ENCODE measurements at regions not wholly inside any gene's neighbourhood (a gene's known extent, or its start where the extent isn't known, plus 50 kb on each side); places are given as distances from the start of the nearest gene placed in this dataset.

GRCh38 chr10:107423903-107424302 lies 259.4 kb upstream of the SORCS1 start:
- Histone ChIP-seq H3K4me3 (no peak overlapping the region), H3K9me3 (no peaks in the 10 kb centered on the region), H3K36me3 (no peaks in the 10 kb centered on the region), H3K27ac (replicated peaks in 1 of 4) (no peak overlapping the region), H3K4me1 (no peaks in the 10 kb centered on the region), H3K27me3 (no peaks in the 10 kb centered on the region)
- intact Hi-C loops (cut with DNase I), result no loop called here
- no peak for TF ChIP-seq POLR2A (IDR thresholded peaks at IDR 0.05; ENCODE audit: low read depth)
- TF ChIP-seq EP300 (IDR thresholded peaks at IDR 0.05), result no peak
- no peak for TF ChIP-seq CTCF (IDR thresholded peaks at IDR 0.05)
- TF ChIP-seq POLR2AphosphoS5 (IDR thresholded peaks at IDR 0.05), result no peak
- DNase-seq (ENCODE audit: extremely low spot score), result no peak
- 90% methylated on average over 3 of the region's 3 CpGs for WGBS

- 93% methylated on average over 2 of the region's 2 CpGs for WGBS
- Histone ChIP-seq H3K27ac (replicated peaks in 1 of 4) (no peak overlapping the region), H3K4me1 (no peaks in the 10 kb centered on the region), H3K4me3 (no peak overlapping the region), H3K27me3 (no peaks in the 10 kb centered on the region), H3K9me3 (no peaks in the 10 kb centered on the region), H3K36me3 (no peaks in the 10 kb centered on the region)
- TF ChIP-seq EP300 (IDR thresholded peaks at IDR 0.05), result no peak
- intact Hi-C loops (cut with DNase I), result no loop called here
- DNase-seq (ENCODE audit: extremely low spot score), result no peak
Observed at GRCh38 chr10:107422681-107423080, 258.2 kb upstream of the SORCS1 start.

- Histone ChIP-seq H3K4me3 (no peak overlapping the region), H3K36me3 (no peaks in the 10 kb centered on the region), H3K9me3 (no peaks in the 10 kb centered on the region), H3K4me1 (no peaks in the 10 kb centered on the region), H3K27ac (replicated peaks in 1 of 4) (no peak overlapping the region), H3K27me3 (no peaks in the 10 kb centered on the region)
- TF ChIP-seq POLR2A (IDR thresholded peaks at IDR 0.05; ENCODE audit: low read depth), result no peak
- TF ChIP-seq CTCF (IDR thresholded peaks at IDR 0.05), result no peak
- no peak for TF ChIP-seq POLR2AphosphoS5 (IDR thresholded peaks at IDR 0.05)
- TF ChIP-seq EP300 (IDR thresholded peaks at IDR 0.05), result no peak
- WGBS, result 91% methylated on average over 3 of the region's 3 CpGs
- DNase-seq (ENCODE audit: extremely low spot score), result no peak
- intact Hi-C loops (cut with DNase I), result no loop called here
Observed at GRCh38 chr10:107420196-107420595, 255.7 kb upstream of the SORCS1 start.

GRCh38 chr10:107418085-107418806 lies 253.7 kb upstream of the SORCS1 start:
- WGBS, result 76% methylated on average over 7 of the region's 7 CpGs
- Histone ChIP-seq H3K27ac (replicated peaks in 1 of 4) (no peak overlapping the region), H3K4me3 (no peak overlapping the region), H3K27me3 (no peaks in the 10 kb centered on the region), H3K9me3 (no peaks in the 10 kb centered on the region), H3K4me1 (no peaks in the 10 kb centered on the region), H3K36me3 (no peaks in the 10 kb centered on the region)
- intact Hi-C loops (cut with DNase I), result loop anchor here (10.0 kb wide), 1 partner anchor 397 kb away; no protein-coding TSS in a partner anchor
- TF ChIP-seq EP300 (IDR thresholded peaks at IDR 0.05) (no peak), POLR2A (IDR thresholded peaks at IDR 0.05; ENCODE audit: low read depth) (no peak), CTCF (IDR thresholded peaks at IDR 0.05) (no peak), POLR2AphosphoS5 (IDR thresholded peaks at IDR 0.05) (no peak)
- no peak for DNase-seq (ENCODE audit: extremely low spot score)

- Histone ChIP-seq H3K27ac (replicated peaks in 1 of 4) (no peak overlapping the region), H3K27me3 (no peaks in the 10 kb centered on the region), H3K36me3 (no peaks in the 10 kb centered on the region), H3K4me1 (no peaks in the 10 kb centered on the region), H3K9me3 (no peaks in the 10 kb centered on the region), H3K4me3 (no peak overlapping the region)
- intact Hi-C loops (cut with DNase I), result loop anchor here (10.0 kb wide), 1 partner anchor 397 kb away; no protein-coding TSS in a partner anchor
- TF ChIP-seq EP300 (IDR thresholded peaks at IDR 0.05), result no peak
- no peak for TF ChIP-seq CTCF (IDR thresholded peaks at IDR 0.05)
- TF ChIP-seq POLR2AphosphoS5 (IDR thresholded peaks at IDR 0.05), result no peak
- TF ChIP-seq POLR2A (IDR thresholded peaks at IDR 0.05; ENCODE audit: low read depth), result no peak
- no peak for DNase-seq (ENCODE audit: extremely low spot score)
- 75% methylated on average over 2 of the region's 2 CpGs for WGBS
Observed at GRCh38 chr10:107417446-107417845, 252.9 kb upstream of the SORCS1 start.
